ENCODE measurements at regions not wholly inside any gene's neighbourhood (a gene's known extent, or its start where the extent isn't known, plus 50 kb on each side); places are given as distances from the start of the nearest gene placed in this dataset.

- TF ChIP-seq CTCF (IDR thresholded peaks at IDR 0.05) (no peak), POLR2A (IDR thresholded peaks at IDR 0.05) (no peak)
These were observed 228.2 kb downstream of the PCDH20 start for GRCh38 chr13:61187471-61187870.
